ENCODE measurements at regions not wholly inside any gene's neighbourhood (a gene's known extent, or its start where the extent isn't known, plus 50 kb on each side); places are given as distances from the start of the nearest gene placed in this dataset.

GRCh38 chr18:10060469-10060782, 146.6 kb downstream of the VAPA start:
- TF ChIP-seq EP300 (conservative IDR thresholded peaks at IDR 0.05; ENCODE audit: poor library complexity, severe bottlenecking) (no peak), CTCF (IDR thresholded peaks at IDR 0.05; ENCODE audit: poor library complexity, severe bottlenecking) (no peak)
